ENCODE measurements at regions not wholly inside any gene's neighbourhood (a gene's known extent, or its start where the extent isn't known, plus 50 kb on each side); places are given as distances from the start of the nearest gene placed in this dataset.

DNA sequence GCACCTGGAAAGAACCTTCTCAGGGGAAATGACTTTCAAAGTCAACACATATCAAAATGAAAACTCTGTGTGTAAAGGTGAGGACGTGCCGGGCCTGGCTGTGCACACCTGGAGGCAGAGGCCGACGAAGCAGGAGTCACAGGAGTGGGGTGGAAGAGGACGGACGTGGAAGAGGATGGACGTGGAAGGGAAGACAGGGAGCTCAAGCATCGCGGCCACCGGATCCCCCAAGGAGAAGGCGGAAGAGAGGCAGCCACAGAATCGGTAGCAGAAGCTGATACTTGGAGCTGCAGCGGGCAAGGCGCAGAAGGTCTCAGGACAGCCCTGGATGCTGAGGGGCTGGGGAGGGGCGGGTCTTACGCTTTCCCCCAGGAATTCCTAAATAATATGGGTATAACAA, 519.8 kb downstream of the BRD1 start:
- TF ChIP-seq, protein P1, sequence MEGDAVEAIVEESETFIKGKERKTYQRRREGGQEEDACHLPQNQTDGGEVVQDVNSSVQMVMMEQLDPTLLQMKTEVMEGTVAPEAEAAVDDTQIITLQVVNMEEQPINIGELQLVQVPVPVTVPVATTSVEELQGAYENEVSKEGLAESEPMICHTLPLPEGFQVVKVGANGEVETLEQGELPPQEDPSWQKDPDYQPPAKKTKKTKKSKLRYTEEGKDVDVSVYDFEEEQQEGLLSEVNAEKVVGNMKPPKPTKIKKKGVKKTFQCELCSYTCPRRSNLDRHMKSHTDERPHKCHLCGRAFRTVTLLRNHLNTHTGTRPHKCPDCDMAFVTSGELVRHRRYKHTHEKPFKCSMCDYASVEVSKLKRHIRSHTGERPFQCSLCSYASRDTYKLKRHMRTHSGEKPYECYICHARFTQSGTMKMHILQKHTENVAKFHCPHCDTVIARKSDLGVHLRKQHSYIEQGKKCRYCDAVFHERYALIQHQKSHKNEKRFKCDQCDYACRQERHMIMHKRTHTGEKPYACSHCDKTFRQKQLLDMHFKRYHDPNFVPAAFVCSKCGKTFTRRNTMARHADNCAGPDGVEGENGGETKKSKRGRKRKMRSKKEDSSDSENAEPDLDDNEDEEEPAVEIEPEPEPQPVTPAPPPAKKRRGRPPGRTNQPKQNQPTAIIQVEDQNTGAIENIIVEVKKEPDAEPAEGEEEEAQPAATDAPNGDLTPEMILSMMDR (IDR thresholded peaks at IDR 0.05 in 2 of 3, conservative IDR thresholded peaks at IDR 0.05 in 1 of 3; ENCODE audit: borderline replicate concordance in 1 of 3, insufficient read depth in 1 of 3, low read depth in 2 of 3, low read length in 2 of 3): no peak
- TF ChIP-seq EZH2 (IDR thresholded peaks at IDR 0.05): no peak
